DND-41 (cell line): ENCODE measurements at regions not wholly inside any gene's neighbourhood (a gene's known extent, or its start where the extent isn't known, plus 50 kb on each side); places are given as distances from the start of the nearest gene placed in this dataset.

Experiments
- CTCF ChIP-seq: IDR thresholded peaks from 2 replicates; pipeline ENCODE4 v1.5.1; 2012; ENCODE audit warnings: borderline replicate concordance, low read length, moderate library complexity, mild to moderate bottlenecking; ENCODE audit not compliant: poor library complexity, severe bottlenecking; ENCODE audit errors: extremely low read depth
- EZH2 ChIP-seq: IDR thresholded peaks from 3 replicates; pipeline ENCODE4 v1.6.1; 2012; ENCODE audit warnings: borderline replicate concordance, low read depth, mild to moderate bottlenecking, moderate library complexity, low read length, inconsistent platforms; ENCODE audit not compliant: severe bottlenecking

GRCh38 chr2:8160959-8161358, 520.9 kb upstream of the ID2 start:
- TF ChIP-seq CTCF (no peak), EZH2 (no peak)
